T-helper 22 cell (primary cell): ENCODE measurements at regions not wholly inside any gene's neighbourhood (a gene's known extent, or its start where the extent isn't known, plus 50 kb on each side); places are given as distances from the start of the nearest gene placed in this dataset.
"Not testable (repeated sequence)": the region's sequence is repeated elsewhere in the genome, so short reads cannot be mapped to it uniquely, and the experiment has no call there.

Experiments
- DNase-seq: peaks from one replicate; pipeline ENCODE4 v3.0.0-alpha.2; 2020; ENCODE audit warnings: low read depth

DNA sequence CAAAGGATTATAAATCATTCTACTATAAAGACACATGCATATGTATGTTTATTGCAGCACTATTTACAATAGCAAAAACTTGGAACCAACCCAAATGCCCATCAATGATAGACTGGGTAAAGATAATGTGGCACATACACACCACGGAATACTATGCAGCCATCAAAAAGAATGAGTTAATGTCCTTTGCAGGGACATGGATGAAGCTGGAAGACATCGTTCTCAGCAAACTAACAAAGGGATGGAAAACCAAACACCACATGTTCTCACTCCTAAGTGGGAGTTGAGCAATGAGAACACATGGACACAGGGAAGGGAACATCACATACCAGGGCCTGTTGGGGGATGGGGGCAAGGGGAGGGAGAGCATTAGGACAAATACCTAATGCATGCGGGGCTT, 133.2 kb downstream of the ATXN3L start:
- DNase-seq: not testable (repeated sequence)

DNA sequence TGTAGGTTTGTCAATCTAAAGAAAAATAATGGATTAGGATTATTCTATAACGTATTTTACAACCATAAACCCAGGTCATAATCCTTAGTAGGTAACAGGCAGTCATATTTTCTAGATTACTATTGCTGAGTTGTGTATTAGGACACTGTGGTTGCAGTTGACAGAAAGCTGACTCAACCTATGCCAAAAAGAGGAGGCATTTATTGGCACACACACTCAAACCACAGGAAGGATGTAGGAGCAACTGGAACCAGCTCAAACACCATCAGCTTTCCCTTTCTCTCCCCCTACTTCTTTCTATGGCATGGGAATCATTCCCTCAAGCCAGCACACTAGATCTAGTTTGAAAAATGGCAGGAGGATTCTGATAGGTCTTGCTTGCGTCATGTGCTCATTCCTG, 136.4 kb upstream of the FAM9C start:
- no peak for DNase-seq

DNA sequence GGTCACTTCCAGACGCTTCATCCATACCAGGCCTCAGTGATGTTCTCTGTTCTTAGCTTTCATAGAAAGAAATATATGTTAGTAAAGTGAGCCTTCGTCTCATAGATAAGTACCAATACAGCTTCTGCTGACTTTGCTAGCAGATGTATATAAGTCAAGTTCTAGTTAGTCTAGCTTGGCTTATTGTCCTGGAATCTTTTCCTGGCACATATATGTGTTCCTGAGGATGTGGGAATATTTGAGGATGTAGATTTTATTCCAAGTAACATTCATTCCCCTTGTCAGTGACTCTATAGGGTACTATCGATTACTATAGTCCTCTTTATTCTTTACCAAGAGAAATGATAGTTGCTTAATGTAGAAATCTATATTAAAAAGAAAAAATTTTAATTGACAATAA, 135.2 kb upstream of the FAM9C start:
- no peak for DNase-seq

DNA sequence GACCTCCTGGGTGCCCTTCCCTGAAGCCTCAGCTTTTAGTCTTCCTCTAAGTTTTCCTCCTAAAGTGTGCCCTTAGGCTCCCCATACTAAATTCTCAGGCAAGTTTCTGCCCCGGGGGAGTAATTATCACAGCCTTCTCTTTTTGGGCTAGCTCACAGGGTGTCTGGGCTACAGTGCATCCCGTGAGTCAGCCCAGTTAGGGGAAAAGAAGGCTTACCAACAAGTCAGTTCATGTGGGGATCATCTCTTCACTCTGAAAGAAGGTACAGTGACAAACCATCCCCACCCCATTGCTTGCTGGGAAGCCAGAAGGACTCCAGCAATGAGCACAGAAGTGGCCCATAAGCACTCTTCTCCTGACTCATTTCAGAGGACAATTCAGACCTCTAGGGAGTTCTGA, 134.7 kb upstream of the FAM9C start:
- DNase-seq: no peak

DNA sequence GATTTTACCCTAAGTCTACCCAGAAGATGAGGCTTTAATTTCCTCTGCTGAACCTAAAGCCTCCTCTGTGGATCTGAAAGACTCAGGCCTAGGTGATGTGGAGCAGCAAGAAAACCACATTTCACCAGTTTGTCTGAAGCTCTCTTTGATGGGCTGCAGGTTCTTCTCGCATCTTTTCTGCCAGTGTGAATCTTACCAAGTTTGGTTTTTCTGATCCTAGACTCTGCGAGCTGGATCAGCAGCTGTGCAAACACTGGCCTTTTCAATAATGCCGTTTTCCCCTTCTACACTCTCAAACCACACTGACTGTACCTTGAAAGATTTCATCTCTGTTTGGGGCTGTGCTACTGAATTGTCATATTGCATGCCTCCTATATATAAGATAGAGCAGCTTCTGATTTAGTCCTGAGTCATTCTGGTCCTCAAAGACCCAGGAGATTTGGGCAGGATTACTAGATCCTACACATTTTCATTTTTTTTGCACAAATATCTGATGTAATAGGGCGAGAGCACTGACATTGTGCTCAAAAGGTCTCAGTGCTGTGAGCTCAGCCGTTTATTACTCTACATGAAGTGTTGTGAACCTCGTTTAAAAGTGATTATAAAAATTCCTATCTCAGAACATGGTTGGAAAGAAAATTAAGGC, 133.6 kb upstream of the FAM9C start:
- no peak for DNase-seq

DNA sequence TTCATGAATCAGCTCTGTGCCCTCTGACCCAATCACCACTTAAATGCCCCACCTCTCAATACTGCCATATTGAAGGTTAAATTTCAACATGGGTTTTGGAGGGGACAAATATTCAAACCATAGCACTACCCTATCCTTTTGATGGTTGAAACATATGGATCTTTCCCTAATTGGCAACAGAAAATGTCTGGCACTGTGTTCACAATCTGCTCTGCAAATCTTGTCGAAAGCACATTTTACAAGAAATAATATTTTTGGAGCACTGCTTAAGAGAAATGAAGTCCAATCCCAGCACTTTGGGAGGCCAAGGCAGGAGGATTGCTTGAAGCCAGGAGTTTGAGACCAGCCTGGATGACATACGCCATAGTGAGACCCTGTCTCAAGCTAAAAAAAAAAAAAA, 130.6 kb upstream of the FAM9C start:
- DNase-seq: no peak

DNA sequence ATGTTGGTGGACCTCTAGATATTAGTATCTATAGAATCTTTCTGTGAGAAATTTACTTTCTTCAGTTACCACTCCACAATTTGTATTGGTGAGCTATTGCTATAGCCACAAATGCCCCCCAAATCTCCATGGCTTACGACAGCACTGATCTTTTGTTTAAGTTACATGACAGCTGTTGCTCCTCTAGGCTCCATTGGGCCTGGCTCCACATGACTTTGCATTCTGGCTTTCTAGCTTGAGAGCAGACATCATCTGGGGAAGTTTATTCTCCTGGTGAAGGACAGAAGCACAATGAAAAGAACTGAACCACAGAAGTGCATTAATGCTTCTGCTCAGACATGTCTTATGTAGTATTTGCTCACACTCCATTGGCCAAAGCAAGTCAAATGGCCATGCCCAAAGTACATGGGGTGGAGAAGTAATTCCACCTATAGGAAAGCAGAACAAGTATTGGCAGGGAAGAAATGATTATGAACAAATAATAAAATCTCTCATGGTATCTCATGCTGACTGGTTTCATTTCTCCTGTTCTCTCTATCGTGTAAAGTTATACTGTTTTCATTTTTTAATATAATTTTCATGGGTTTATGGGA, 126.6 kb upstream of the FAM9C start:
- DNase-seq: no peak

DNA sequence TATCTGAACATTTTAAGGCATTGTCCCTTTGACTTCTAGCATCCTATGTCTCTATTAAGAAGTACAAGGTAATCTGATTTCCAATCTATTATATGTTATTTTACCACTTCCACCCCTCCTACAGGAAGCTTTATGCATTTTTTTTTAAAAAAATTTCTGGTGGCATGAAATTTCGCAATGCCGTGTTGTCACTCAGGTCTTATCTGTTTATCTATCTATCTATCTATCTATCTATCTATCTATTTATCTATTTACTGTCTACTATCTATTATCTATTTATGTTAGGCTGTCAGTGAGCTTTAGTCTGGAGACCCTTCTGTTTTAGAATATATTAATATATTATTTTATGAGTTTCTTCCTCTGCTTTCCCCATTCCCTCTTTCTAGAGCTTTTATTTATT, 125.3 kb upstream of the FAM9C start:
- DNase-seq: no peak

DNA sequence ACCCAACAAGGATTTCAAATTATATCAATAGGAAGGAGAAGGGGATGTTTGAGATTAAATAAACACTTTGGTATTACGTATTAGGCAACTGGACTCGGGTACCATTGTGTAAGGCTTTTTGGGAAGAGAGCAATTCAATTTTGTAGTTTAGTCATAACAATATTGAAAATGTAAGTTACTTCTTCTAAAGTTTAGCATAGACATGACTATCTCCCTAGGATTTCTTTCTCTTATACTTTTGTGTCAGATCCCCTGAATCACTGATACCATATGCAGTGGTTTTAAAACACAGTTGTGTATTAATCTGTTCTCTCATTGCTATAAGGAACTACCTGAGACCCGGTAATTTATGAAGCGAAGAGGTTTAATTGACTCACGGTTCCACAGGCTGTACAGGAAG, 123.8 kb upstream of the FAM9C start:
- DNase-seq: no peak

DNA sequence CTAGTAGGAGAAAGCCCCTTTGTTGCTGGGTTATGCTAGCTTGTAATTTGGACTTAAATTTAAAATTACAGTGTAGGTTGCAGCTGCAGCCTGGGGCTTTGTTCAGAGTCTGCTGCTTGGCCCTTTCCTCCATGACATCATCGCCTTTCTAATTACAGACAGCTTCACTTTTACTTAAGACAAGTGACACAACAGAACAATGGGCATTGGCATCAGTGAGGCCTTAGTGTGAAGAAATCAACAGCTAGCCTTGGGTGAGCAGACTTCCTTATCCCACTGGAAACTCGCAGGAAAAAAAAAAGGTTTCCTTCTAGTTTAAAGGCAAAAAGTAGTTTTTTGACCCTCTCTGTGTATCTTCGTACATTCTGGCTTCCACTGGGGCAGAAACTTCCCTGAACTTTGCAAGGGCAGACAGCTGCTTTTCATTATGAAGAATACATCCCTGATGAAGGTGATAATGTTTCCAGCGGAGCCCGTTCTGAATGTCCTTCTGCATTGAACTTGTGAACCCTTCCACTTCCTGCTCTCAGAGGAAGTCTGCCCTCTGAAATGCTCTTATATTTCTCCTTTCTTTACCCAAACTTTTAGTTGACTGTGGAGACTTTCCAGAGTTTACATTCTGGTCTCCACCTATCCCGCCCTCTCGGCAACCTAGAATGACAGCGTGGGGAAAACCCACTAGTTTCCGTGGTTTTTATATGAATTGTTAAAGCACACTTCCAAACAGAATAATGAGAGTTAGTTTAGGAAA, 123.2 kb upstream of the FAM9C start:
- no peak for DNase-seq

DNA sequence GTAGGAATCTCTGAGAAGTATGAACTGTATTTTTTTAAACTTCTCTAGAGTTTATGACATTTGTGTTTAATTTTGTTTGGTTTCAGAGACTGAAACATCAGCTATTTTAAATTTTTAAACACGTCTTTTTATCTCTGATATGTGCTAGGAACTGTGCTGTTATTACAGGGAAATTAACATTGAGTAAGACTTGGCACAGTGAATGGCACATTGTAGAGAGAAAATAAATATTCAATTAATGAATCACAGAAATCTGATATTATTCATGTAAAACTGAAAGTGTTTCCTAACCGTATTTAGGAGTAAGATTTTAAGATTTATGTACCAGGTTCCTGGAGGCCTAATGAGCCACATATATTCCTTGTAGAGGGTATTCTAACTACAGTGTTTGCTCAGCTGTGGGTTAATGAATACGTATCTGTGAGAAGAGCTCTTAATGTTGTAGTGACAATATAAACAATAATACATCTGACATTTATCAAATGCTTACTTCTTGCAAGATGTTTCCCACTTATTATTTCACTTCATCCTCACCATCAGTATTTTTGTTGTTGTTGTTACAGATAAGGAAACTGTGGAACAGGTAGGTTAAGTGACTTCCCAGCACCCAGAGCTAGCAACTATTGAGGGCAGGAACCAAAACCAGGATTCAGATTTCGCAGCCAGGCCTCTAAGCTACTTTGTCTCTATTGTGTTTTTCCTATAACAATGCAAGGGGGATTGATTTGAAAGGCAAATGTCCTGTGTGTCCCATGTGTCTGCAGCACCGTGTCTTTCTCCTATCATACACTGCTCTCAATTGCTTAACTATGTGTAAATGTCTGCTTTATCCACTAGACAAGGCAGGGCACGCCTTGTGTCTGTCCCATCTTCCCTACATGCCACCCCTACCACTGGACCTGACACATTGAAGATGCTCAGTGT, 121.1 kb upstream of the FAM9C start:
- DNase-seq: no peak

DNA sequence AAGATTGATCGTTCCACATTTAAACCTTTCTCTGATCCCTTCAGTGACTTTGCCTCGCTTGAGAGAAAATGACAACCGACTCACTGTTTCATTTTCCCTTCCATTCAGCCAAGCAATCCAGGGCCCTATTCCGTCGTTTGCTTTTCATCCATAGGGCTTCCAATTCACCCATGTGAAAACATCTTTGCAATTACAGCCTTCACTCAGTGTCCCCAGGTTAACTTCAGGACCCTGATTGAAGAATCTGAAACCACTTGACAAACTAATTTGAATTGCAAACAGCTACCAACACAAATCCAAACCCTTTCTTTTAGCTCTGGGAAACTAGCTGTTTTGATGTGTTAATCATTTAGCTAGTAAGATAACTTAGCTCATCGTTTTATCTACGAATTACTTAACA, 120.2 kb upstream of the FAM9C start:
- no peak for DNase-seq

DNA sequence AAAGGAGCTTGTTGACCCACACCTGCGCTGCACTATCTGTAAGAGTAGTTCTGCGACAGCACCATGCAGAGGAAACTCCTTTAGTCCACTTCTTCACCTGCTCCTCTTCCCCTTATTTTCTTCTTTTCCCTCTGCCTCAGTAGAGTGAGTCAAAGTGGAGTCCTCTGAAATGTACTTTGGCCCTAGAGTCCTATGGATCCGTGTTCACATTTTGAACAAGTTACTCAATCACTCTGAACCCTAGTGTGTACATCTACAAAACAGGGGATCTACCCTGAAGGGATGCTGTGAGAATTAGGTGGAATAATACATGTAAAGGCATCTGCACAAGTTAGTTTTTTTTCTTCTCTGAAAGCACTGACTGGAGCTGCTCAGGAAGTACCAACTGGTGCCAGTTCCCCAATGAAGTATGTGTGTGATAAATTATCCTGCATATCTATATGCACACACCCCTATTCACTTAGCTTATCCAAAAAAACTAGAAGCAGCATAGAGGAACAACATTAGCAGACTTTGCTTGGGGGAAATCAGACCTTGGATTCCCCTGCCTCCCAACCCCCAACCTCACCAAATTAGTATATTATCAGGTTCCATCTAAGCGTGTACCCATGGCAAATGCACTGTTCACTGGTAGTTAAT, 118.5 kb upstream of the FAM9C start:
- no peak for DNase-seq

DNA sequence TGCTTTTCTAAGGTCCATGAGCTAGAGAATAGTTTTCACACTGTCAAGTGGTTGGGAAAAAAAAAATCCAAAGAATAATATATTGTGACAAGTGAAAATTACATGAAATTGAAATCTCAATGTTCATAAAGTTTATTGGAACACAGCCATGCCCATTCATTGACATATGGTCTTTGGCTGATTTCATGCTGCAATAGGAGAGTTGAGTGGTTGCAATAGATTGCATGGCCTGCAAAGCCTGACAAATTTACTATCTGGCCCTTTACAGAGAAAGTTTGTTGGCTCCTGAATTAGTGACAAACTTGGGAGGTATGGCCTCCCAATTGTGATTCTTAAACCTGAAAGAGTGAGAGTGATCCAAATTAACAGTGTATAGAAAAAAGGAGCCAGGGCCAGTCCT, 115.5 kb upstream of the FAM9C start:
- DNase-seq: no peak

DNA sequence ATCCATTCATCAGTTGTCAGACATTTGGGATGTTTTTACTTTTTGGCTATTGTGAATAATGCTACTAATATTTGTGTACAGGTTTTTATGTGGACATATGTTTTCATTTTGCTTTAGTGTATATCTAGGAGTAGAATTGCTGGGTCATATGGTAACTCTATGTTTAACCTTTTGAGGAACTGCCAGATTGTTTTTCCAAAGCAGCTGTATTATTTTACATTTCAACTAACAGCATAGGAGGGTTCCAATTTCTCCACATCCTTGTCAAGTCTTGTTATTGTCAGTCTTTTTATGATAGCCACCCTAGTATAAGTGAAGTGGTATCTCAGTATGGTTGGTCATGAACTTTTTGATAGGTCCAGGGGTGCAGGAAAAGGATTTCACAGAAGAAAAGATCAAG, 114.5 kb upstream of the FAM9C start:
- DNase-seq: no peak

DNA sequence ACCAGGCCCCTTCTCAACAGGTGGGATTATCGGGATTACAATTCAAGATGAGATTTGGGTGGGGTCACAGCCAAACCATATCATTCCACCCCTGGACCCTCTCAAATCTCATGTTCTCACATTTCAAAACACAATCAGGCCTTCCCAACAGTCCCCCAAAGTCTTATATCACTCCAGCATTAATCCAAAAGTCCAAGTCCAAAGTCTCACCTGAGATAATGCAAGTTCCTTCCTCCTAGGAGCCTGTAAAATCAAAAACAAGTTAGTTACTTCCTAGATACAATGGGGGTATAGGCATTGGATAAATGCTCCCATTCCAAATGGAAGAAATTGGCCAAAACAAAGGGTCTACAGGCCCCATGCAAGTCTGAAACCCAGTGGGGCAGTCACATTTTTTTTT, 111.1 kb upstream of the FAM9C start:
- DNase-seq: not testable (repeated sequence)

DNA sequence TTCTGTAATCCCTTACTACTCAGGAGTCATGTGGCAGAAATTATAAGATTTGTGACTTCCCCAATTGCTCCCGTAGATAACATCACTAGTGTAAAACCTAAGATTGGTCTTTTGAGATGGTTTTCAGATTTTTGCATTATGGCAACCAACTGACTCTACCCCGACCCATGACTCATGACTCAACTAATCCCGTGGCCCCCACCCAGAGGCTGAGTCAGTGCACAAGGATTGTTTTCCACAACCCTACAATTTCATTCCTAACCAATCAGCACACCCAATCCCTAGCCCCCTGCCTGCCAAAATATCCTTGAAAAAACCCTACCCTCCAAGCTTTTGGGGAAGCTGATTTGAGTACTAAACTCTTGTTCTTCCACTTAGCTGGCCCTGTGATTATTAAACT, 109.4 kb upstream of the FAM9C start:
- DNase-seq: no peak

DNA sequence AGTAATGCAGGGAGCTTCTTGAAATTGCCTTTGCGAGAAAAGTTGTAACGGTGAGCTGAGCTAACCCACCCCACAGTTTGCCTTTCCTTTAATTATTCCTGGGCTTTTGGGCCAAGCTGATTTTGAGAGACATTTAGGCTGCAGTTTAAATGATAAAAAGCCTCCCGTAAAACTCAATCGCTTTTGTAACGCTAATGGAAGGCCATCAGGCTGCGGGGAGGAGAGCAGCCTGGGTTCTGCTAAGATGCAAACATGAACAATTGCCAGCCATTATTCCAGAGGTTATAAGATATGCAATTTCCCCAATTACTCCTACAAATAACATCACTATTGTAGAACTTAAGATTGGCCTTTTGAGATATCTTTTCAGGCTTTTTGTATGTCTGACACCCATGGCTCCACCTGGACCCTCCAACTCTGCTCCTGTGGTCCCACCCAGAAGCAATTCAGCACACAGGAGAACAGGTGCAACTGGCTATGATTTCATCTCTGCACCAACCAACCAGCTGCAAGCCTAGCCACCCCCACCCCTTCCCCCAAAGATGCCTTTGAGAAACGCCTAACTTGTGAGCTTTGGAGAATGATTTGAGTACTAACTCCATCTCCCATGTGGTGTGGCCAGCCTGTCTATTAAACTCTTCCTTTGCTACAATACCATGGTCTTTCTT, 108.2 kb upstream of the FAM9C start:
- no peak for DNase-seq

DNA sequence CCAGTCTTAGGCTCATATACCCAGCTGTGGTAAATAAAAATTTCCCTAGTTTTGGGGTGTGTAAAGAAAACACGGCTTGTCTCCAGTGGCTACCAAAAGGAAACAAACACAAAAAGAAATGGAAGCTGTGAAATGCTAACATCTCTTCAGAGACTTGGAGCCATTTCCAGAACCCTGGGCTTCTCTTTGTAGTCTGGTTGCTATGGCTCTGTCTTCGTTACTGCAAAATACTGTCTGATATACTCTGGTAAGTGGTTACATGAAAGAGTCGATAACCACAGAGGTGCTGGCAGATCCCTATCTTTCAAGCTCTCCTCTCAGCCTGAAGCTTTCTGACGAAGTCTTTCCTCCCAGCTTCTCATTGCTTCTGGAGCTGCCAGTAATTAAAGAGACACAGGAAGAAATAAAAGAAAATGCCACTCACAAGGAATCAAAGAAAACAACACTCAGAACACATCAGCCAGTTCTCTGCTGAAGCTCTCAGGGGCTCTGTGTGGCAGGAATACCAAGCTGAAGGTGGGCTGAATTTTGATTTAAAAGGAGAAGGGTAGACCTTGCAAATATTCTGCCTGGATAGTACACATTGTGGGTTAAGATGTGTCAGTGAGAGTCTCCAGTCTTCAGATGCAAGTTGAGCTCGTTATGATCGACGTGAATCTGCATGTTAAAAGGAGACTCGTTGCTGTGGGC, 107.6 kb upstream of the FAM9C start:
- DNase-seq: peak; percentile 51

DNA sequence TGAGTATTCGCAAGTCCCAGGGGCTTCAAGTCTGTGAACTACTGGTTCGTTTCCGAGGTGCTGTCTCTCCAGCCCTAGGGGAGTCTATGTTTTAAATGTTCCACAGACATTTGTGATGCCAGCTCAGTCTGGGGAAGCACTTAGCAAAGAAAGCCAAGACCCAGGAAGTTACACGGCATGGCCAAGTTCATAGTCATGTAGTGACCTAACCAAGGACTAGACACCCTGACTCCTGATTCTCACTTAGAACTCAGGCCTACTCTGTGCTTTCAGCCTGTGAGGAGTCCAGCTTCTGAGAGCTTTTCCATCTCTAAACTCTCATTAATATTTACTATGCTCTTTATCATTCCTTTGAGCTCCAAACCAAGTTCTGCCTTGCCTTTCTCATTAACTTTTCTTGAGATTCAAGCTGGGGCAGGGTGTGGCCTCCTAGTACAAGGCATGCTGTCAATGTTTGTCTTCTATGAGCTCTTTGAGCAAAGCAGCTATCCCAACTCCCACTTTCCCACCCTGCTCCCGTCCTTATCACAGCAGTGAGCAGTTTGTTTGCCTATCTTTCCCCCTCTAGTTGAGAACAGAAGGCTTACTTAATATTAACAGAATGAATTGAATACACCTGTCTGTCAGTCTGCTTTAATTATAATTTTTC, 105.4 kb upstream of the FAM9C start:
- no peak for DNase-seq
